ENCODE measurements at regions not wholly inside any gene's neighbourhood (a gene's known extent, or its start where the extent isn't known, plus 50 kb on each side); places are given as distances from the start of the nearest gene placed in this dataset.

DNA sequence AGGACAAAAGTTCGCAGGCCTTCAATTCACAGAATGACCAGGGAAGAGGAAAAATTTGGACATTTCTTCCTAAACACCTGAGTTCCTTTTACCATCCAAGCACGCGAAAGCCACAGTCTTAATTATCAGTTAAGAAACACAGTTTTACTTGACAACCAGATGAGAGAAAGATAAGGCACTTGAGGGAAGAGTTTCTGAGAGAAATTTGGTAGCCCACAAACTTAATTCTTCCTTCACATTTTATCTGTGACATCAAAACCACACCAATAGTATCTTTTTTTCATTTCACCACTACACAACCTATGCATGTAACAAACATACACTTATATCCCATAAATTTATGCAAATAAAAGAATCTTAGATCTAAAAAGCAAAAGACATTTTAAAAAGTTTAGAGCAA, 326.6 kb downstream of the MZT1 start:
- DNase-seq (ENCODE audit: low read depth), result no peak
- TF ChIP-seq, protein P1, sequence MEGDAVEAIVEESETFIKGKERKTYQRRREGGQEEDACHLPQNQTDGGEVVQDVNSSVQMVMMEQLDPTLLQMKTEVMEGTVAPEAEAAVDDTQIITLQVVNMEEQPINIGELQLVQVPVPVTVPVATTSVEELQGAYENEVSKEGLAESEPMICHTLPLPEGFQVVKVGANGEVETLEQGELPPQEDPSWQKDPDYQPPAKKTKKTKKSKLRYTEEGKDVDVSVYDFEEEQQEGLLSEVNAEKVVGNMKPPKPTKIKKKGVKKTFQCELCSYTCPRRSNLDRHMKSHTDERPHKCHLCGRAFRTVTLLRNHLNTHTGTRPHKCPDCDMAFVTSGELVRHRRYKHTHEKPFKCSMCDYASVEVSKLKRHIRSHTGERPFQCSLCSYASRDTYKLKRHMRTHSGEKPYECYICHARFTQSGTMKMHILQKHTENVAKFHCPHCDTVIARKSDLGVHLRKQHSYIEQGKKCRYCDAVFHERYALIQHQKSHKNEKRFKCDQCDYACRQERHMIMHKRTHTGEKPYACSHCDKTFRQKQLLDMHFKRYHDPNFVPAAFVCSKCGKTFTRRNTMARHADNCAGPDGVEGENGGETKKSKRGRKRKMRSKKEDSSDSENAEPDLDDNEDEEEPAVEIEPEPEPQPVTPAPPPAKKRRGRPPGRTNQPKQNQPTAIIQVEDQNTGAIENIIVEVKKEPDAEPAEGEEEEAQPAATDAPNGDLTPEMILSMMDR (IDR thresholded peaks at IDR 0.05; ENCODE audit: insufficient read depth, low read depth, low read length, missing control alignments), result no peak

DNA sequence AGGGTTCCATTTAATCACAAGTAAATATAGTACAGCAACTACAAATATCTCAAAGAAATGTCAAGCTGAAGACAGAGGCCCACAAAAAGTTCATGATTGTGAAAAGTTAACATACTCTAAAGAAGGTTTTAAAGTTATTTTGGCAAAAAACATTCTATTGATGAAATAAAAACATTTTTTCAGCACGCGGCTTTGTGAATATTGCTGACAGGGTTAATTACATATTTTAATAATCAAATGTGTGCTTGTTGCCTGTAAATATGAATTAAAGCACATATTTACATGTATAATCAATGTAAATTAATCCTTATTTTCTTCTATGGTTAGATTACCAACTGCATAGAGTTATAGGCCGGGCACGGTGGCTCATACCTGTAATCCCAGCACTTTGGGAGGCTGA, 328.1 kb downstream of the MZT1 start:
- TF ChIP-seq, protein P1 (IDR thresholded peaks at IDR 0.05; ENCODE audit: insufficient read depth, low read depth, low read length, missing control alignments), result no peak
- DNase-seq (ENCODE audit: low read depth), result no peak
- H3K4me3 ChIP-seq (ENCODE audit: low read depth, low read length), result no peak overlapping the region

More for the DNA sequence above, 326.6 kb downstream of the MZT1 start:
- no peak overlapping the region for H3K4me3 ChIP-seq (ENCODE audit: low read depth, low read length)

DNA sequence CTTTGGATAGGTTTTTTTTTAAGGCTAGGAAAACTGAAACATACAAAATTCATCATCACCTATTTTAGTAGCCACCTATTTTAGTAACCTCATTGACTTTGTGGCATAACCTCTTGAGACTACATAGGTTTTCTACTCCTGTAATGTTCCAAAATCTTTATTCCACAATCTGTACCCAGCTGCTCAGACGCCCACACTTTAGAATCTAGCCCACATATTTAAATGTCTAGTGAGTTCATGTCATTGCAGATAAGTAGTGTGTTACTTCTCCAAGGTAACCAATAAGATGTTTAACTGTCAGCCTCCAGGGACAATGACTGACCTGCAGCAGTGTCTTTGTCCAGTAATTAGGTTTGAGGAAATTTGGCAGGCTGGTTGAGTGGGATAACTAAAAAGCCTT, 330.2 kb downstream of the MZT1 start:
- TF ChIP-seq, protein P1 (IDR thresholded peaks at IDR 0.05; ENCODE audit: insufficient read depth, low read depth, low read length, missing control alignments), result no peak
- DNase-seq (ENCODE audit: low read depth), result no peak
- H3K4me3 ChIP-seq (ENCODE audit: low read depth, low read length), result no peak overlapping the region

DNA sequence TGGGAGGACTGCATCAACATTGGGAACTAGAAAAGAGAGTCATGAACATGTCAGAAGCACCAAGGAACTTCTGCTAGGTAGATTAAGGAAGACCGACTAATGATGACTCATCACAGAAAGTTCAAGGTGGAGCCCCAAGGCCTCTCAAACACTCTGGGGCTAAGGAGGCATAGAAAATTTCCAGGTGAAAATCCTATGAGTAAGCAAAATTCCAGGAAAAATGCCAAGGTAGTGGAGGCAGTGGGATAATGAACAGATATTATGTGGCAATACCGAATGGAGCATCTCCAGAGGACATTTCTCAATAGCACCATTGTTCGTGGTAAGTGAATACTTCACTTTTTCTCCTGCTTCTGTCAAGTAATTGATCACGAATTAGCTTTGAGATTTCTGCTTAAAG, 336.5 kb downstream of the MZT1 start:
- DNase-seq (ENCODE audit: low read depth), result no peak
- H3K4me3 ChIP-seq (ENCODE audit: low read depth, low read length), result no peak overlapping the region
- TF ChIP-seq, protein P1 (IDR thresholded peaks at IDR 0.05; ENCODE audit: insufficient read depth, low read depth, low read length, missing control alignments), result no peak

DNA sequence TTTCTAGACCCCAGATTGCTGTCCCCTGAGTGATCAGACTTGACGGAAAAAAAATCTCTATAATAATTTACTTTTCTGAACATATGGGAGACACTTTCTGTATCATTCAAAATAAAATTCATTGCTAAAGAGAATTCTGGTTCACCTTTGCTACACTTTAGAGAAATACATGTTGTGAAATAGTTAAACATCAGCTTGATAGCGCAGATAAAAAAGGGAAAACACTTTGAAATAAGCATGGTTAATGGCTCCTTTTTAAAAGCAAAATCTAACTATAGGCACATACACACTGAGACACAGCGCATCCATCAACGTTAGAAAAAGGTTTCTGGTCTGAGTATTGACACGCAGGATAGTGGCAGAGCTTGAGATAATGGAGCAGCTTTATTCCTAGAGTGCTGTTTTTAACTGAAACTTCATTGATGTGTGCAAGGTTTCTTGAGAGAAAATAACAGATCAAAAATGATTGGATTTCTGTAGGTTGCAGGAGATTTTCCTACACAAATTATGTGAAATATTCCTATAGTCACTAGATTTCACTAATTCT, 341.2 kb downstream of the MZT1 start:
- no peak for DNase-seq (ENCODE audit: low read depth)
- TF ChIP-seq, protein P1 (IDR thresholded peaks at IDR 0.05; ENCODE audit: insufficient read depth, low read depth, low read length, missing control alignments), result no peak
- H3K4me3 ChIP-seq (ENCODE audit: low read depth, low read length), result no peak overlapping the region

DNA sequence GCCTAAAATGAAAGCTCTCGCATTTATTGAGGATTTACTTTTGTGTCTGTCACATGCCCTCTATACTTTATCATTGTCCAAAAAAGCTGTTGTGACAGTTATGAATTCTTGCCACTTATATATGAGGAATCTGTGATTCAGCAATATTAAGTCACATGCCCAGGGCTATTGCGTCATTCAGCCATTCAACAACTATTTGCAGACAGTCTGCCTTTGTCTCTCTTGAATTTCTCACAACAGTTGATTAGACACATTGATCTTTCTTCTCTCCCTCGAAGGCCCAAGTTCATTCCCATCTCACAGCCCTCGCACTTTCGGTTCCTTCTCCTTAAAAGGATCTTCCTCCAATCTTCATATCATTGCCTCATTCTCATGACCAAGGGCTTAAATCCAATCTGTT, 342.6 kb downstream of the MZT1 start:
- TF ChIP-seq, protein P1 (IDR thresholded peaks at IDR 0.05; ENCODE audit: insufficient read depth, low read depth, low read length, missing control alignments), result no peak
- DNase-seq (ENCODE audit: low read depth), result no peak

DNA sequence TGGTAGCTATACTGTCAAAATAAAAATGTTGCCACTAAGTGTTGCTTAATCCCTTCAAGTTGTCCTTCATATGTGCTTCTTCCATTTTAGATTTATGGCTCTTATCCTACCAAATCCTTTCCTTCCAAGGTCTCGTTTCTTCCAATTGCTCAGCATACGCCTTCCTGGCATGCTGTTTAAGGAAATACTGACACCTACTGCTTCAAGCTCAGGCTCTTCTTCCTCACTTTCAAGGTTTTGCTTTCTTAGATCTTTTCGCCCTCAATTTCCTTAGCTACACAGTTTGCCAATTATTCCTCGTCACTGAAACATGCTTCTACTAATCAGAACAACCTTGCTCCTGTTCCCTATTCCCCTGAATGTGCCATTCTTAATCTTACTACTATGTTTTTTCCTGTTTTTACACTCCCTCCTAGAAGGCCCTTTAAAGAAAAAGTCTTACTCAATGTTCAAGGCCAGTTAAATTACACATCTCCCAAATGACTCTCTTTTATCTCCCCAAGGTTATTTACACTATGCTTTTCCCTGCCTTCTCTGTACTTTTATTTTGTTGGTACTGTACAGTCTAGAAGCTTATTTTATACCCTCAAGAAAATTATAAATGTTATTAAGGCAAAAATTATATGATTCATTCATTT, 343.1 kb downstream of the MZT1 start:
- H3K4me3 ChIP-seq (ENCODE audit: low read depth, low read length), result no peak overlapping the region
- no peak for DNase-seq (ENCODE audit: low read depth)
- TF ChIP-seq, protein P1 (IDR thresholded peaks at IDR 0.05; ENCODE audit: insufficient read depth, low read depth, low read length, missing control alignments), result no peak

More for the DNA sequence above, 342.6 kb downstream of the MZT1 start:
- no peak overlapping the region for H3K4me3 ChIP-seq (ENCODE audit: low read depth, low read length)

All from GM12865 (cell line).